GM19397 (cell line): ENCODE measurements at regions not wholly inside any gene's neighbourhood (a gene's known extent, or its start where the extent isn't known, plus 50 kb on each side); places are given as distances from the start of the nearest gene placed in this dataset.
"Not testable (repeated sequence)": the region's sequence is repeated elsewhere in the genome, so short reads cannot be mapped to it uniquely, and the experiment has no call there.

ENCODE experiments used
- ATAC-seq: cut with Tn5 transposase; IDR thresholded peaks from one replicate; pipeline ENCODE4 v1.9.1; 2021; ENCODE audit warnings: mild to moderate bottlenecking, moderate library complexity; ENCODE audit not compliant: unreplicated experiment

- ATAC-seq, result no peak
Measured at GRCh38 chr12:65721541-65722190, 102.6 kb upstream of the HMGA2 start.

- ATAC-seq, result no peak
Measured at GRCh38 chr12:65725376-65725775, 98.9 kb upstream of the HMGA2 start.

- ATAC-seq, result no peak
Measured at GRCh38 chr12:65728455-65728847, 95.8 kb upstream of the HMGA2 start.

GRCh38 chr12:65728848-65729793 lies 95.2 kb upstream of the HMGA2 start:
- ATAC-seq, result no peak

- no peak for ATAC-seq
Measured at GRCh38 chr12:65731771-65732170, 92.5 kb upstream of the HMGA2 start.

- ATAC-seq, result not testable (repeated sequence)
Measured at GRCh38 chr12:65733643-65734042, 90.6 kb upstream of the HMGA2 start.

- ATAC-seq, result no peak
Measured at GRCh38 chr12:65734226-65734625, 90.1 kb upstream of the HMGA2 start.

- no peak for ATAC-seq
Measured at GRCh38 chr12:65739606-65740005, 84.7 kb upstream of the HMGA2 start.

- no peak for ATAC-seq
Measured at GRCh38 chr12:65740506-65740872, 83.8 kb upstream of the HMGA2 start.

- no peak for ATAC-seq
Measured at GRCh38 chr12:65740873-65741600, 83.2 kb upstream of the HMGA2 start.

GRCh38 chr12:65741656-65742017 lies 82.6 kb upstream of the HMGA2 start:
- ATAC-seq, result no peak

- ATAC-seq, result no peak
Measured at GRCh38 chr12:65742018-65743010, 82.0 kb upstream of the HMGA2 start.

- ATAC-seq, result not testable (repeated sequence)
Measured at GRCh38 chr12:65744236-65744840, 79.9 kb upstream of the HMGA2 start.

GRCh38 chr12:65747338-65747737 lies 76.9 kb upstream of the HMGA2 start:
- ATAC-seq, result no peak

- no peak for ATAC-seq
Measured at GRCh38 chr12:65748332-65748731, 76.0 kb upstream of the HMGA2 start.

GRCh38 chr12:65754290-65754689 lies 70.0 kb upstream of the HMGA2 start:
- ATAC-seq, result no peak

- no peak for ATAC-seq
Measured at GRCh38 chr12:65754744-65755595, 69.3 kb upstream of the HMGA2 start.

GRCh38 chr12:65755596-65755978 lies 68.7 kb upstream of the HMGA2 start:
- ATAC-seq, result no peak

GRCh38 chr12:65756267-65756666 lies 68.0 kb upstream of the HMGA2 start:
- no peak for ATAC-seq
